HG03378 (cell line): ENCODE measurements at regions not wholly inside any gene's neighbourhood (a gene's known extent, or its start where the extent isn't known, plus 50 kb on each side); places are given as distances from the start of the nearest gene placed in this dataset.
"Not testable (repeated sequence)": the region's sequence is repeated elsewhere in the genome, so short reads cannot be mapped to it uniquely, and the experiment has no call there.

Experiments
- ATAC-seq: cut with Tn5 transposase; IDR thresholded peaks from one replicate; pipeline ENCODE4 v1.9.1; 2021; ENCODE audit warnings: mild to moderate bottlenecking, moderate library complexity; ENCODE audit not compliant: unreplicated experiment

GRCh38 chr3:158026236-158026635, 80.0 kb downstream of the SHOX2 start:
- ATAC-seq = no peak

- ATAC-seq = not testable (repeated sequence)
These were observed 86.3 kb downstream of the SHOX2 start for GRCh38 chr3:158019897-158020296.

GRCh38 chr3:158018462-158018861, 87.8 kb downstream of the SHOX2 start:
- ATAC-seq = no peak

- no peak for ATAC-seq
These were observed 93.3 kb downstream of the SHOX2 start for GRCh38 chr3:158012901-158013300.

- ATAC-seq = no peak
These were observed 100.7 kb downstream of the SHOX2 start for GRCh38 chr3:158005391-158006100.

- ATAC-seq = no peak
These were observed 107.0 kb downstream of the SHOX2 start for GRCh38 chr3:157999246-157999645.

GRCh38 chr3:157982359-157982758, 123.9 kb downstream of the SHOX2 start:
- no peak for ATAC-seq

- ATAC-seq = no peak
These were observed 124.4 kb downstream of the SHOX2 start for GRCh38 chr3:157981819-157982218.

- ATAC-seq = no peak
These were observed 127.2 kb downstream of the SHOX2 start for GRCh38 chr3:157979022-157979421.

GRCh38 chr3:157961665-157962064, 144.6 kb downstream of the SHOX2 start:
- no peak for ATAC-seq

GRCh38 chr3:157958457-157958856, 147.8 kb downstream of the SHOX2 start:
- ATAC-seq = no peak

GRCh38 chr3:157956850-157957249, 149.4 kb downstream of the SHOX2 start:
- no peak for ATAC-seq

GRCh38 chr3:157956176-157956575, 150.0 kb downstream of the SHOX2 start:
- ATAC-seq = no peak

- no peak for ATAC-seq
These were observed 152.7 kb downstream of the SHOX2 start for GRCh38 chr3:157953565-157953964.

- no peak for ATAC-seq
These were observed 157.4 kb downstream of the SHOX2 start for GRCh38 chr3:157948605-157949383.

- ATAC-seq = no peak
These were observed 167.1 kb downstream of the SHOX2 start for GRCh38 chr3:157939166-157939565.

- no peak for ATAC-seq
These were observed 168.0 kb downstream of the SHOX2 start for GRCh38 chr3:157938154-157938779.

GRCh38 chr3:157931517-157931916, 174.7 kb downstream of the SHOX2 start:
- ATAC-seq = no peak

GRCh38 chr3:157930000-157930780, 176.0 kb downstream of the SHOX2 start:
- no peak for ATAC-seq

GRCh38 chr3:157926822-157927221, 179.4 kb downstream of the SHOX2 start:
- ATAC-seq = no peak

- peak; percentile 74 for ATAC-seq
These were observed 183.6 kb downstream of the SHOX2 start for GRCh38 chr3:157922614-157923013.
